H9 (cell line): ENCODE measurements at regions not wholly inside any gene's neighbourhood (a gene's known extent, or its start where the extent isn't known, plus 50 kb on each side); places are given as distances from the start of the nearest gene placed in this dataset.

ENCODE experiments used
- DNase-seq: peaks from one replicate; pipeline ENCODE4 v3.0.0-alpha.2; 2017
- H2AFZ ChIP-seq: one replicate; pipeline ENCODE4 v1.6.1; 2013; ENCODE audit warnings: mild to moderate bottlenecking, low read length, control low read depth, moderate library complexity
- H2AK5ac ChIP-seq: 2 replicates; pipeline ENCODE4 v1.6.1; 2013; ENCODE audit warnings: low read length, control low read depth, mixed read lengths; ENCODE audit not compliant: insufficient read length
- H2BK120ac ChIP-seq: one replicate; pipeline ENCODE4 v1.6.1; 2013; ENCODE audit warnings: low read depth, mild to moderate bottlenecking, low read length, control low read depth, inconsistent platforms; ENCODE audit not compliant: poor library complexity, severe bottlenecking
- H2BK12ac ChIP-seq: 2 replicates; pipeline ENCODE4 v1.6.1; 2013; ENCODE audit warnings: low read length, control low read depth, mixed read lengths, low read depth; ENCODE audit not compliant: insufficient read length
- H2BK15ac ChIP-seq: 2 replicates; pipeline ENCODE4 v1.6.1; 2013; ENCODE audit warnings: low read depth, low read length, control low read depth
- H2BK20ac ChIP-seq: one replicate; pipeline ENCODE4 v1.6.1; 2013; ENCODE audit warnings: low read depth, mild to moderate bottlenecking, low read length, control low read depth, inconsistent platforms; ENCODE audit not compliant: poor library complexity, severe bottlenecking
- H2BK5ac ChIP-seq: 2 replicates; pipeline ENCODE4 v1.6.1; 2013; ENCODE audit warnings: low read length, control low read depth, mixed read lengths; ENCODE audit not compliant: insufficient read length
- H3K14ac ChIP-seq: 2 replicates; pipeline ENCODE4 v1.6.1; 2013; ENCODE audit warnings: low read length, control low read depth; ENCODE audit not compliant: insufficient read depth
- H3K18ac ChIP-seq: 2 replicates; pipeline ENCODE4 v1.6.1; 2013; ENCODE audit warnings: low read depth, mild to moderate bottlenecking, mixed read lengths, low read length, control low read depth; ENCODE audit not compliant: insufficient read length
- H3K23ac ChIP-seq: 2 replicates; pipeline ENCODE4 v1.6.1; 2013; ENCODE audit warnings: low read length, control low read depth, mixed read lengths, low read depth; ENCODE audit not compliant: insufficient read length
- H3K23me2 ChIP-seq: 2 replicates; pipeline ENCODE4 v1.6.1; 2013; ENCODE audit warnings: low read depth, mild to moderate bottlenecking, mixed read lengths, low read length, control low read depth; ENCODE audit not compliant: insufficient read length, poor library complexity, severe bottlenecking
- H3K27ac ChIP-seq: 2 replicates; pipeline ENCODE4 v1.5.1; 2013; ENCODE audit warnings: low read length, control low read depth, mixed read lengths, low read depth; ENCODE audit not compliant: insufficient read length
- H3K27me3 ChIP-seq: 2 replicates; pipeline ENCODE4 v1.6.1; 2013; ENCODE audit warnings: low read length, control low read depth, inconsistent platforms; ENCODE audit not compliant: insufficient read depth
- H3K4ac ChIP-seq: 2 replicates; pipeline ENCODE4 v1.6.1; 2013; ENCODE audit warnings: low read depth, mild to moderate bottlenecking, control low read depth, inconsistent platforms, low read length, moderate library complexity
- H3K4me1 ChIP-seq: 2 replicates; pipeline ENCODE4 v1.6.1; 2013; ENCODE audit warnings: low read length, control low read depth, inconsistent platforms; ENCODE audit not compliant: insufficient read depth
- H3K4me2 ChIP-seq: 2 replicates; pipeline ENCODE4 v1.6.1; 2013; ENCODE audit warnings: low read length, control low read depth, mixed read lengths; ENCODE audit not compliant: insufficient read length, insufficient read depth
- H3K56ac ChIP-seq: 2 replicates; pipeline ENCODE4 v1.6.1; 2013; ENCODE audit warnings: low read depth, mild to moderate bottlenecking, mixed read lengths, low read length, control low read depth; ENCODE audit not compliant: insufficient read length
- H3K79me1 ChIP-seq: 2 replicates; pipeline ENCODE4 v1.6.1; 2013; ENCODE audit warnings: low read depth, mild to moderate bottlenecking, moderate library complexity, low read length, control low read depth, inconsistent platforms; ENCODE audit not compliant: insufficient read depth, poor library complexity, severe bottlenecking
- H3K79me2 ChIP-seq: 2 replicates; pipeline ENCODE4 v1.6.1; 2013; ENCODE audit warnings: low read length, control low read depth, inconsistent platforms; ENCODE audit not compliant: insufficient read depth
- H3K9ac ChIP-seq: 2 replicates; pipeline ENCODE4 v1.6.1; 2013; ENCODE audit warnings: low read length, control low read depth, mixed read lengths; ENCODE audit not compliant: insufficient read length; ENCODE audit errors: extremely low read depth
- H3K9me3 ChIP-seq: one replicate; pipeline ENCODE4 v1.6.1; 2013; ENCODE audit warnings: low read depth, low read length, inconsistent platforms; ENCODE audit not compliant: control insufficient read depth
- H3T11ph ChIP-seq: one replicate; pipeline ENCODE4 v1.6.1; 2013; ENCODE audit warnings: mild to moderate bottlenecking, low read length, control low read depth, inconsistent platforms
- H4K20me1 ChIP-seq: one replicate; pipeline ENCODE4 v1.6.1; 2013; ENCODE audit not compliant: control insufficient read depth, insufficient read length, insufficient read depth
- H4K5ac ChIP-seq: 2 replicates; pipeline ENCODE4 v1.6.1; 2013; ENCODE audit warnings: low read depth, mild to moderate bottlenecking, mixed read lengths, low read length, control low read depth; ENCODE audit not compliant: insufficient read length
- H4K8ac ChIP-seq: replicated peaks from 2 replicates; pipeline ENCODE4 v1.6.1; 2013; ENCODE audit warnings: low read length, control low read depth, mixed read lengths, low read depth; ENCODE audit not compliant: insufficient read length
- H4K91ac ChIP-seq: 2 replicates; pipeline ENCODE4 v1.6.1; 2013; ENCODE audit warnings: low read depth, mild to moderate bottlenecking, moderate library complexity, mixed read lengths, low read length, control low read depth; ENCODE audit not compliant: insufficient read length
- H3K27ac Mint-ChIP-seq, 3 experiments: 2 replicates in 2 of 3; 3 replicates in 1 of 3; pipeline ENCODE4 v1.8.0; 2020 to 2021; ENCODE audit warnings: mixed read lengths in 3 of 3, mild to moderate bottlenecking in 1 of 3, moderate library complexity in 1 of 3
- H3K27me3 Mint-ChIP-seq: 2 replicates; pipeline ENCODE4 v1.8.0; 2021; ENCODE audit warnings: low read depth, mild to moderate bottlenecking, moderate library complexity, mixed read lengths
- H3K36me3 Mint-ChIP-seq, 3 experiments: 2 replicates in 2 of 3; 3 replicates in 1 of 3; pipeline ENCODE4 v1.8.0; 2020 to 2021; ENCODE audit warnings: low read depth in 3 of 3, mixed read lengths in 3 of 3; ENCODE audit not compliant: insufficient read depth in 1 of 3
- H3K4me1 Mint-ChIP-seq, 2 experiments: 2 replicates each; pipeline ENCODE4 v1.8.0; 2020; ENCODE audit warnings: mixed read lengths in 2 of 2
- H3K4me3 Mint-ChIP-seq, 2 experiments: 2 replicates in 1 of 2; 3 replicates in 1 of 2; pipeline ENCODE4 v1.8.0; 2020 to 2021; ENCODE audit warnings: mild to moderate bottlenecking in 2 of 2, mixed read lengths in 2 of 2, moderate library complexity in 1 of 2
- H3K9me3 Mint-ChIP-seq, 2 experiments: 2 replicates in 1 of 2; 3 replicates in 1 of 2; pipeline ENCODE4 v1.8.0; 2020; ENCODE audit warnings: mild to moderate bottlenecking in 2 of 2, mixed read lengths in 2 of 2, moderate library complexity in 1 of 2
- CTCF ChIP-seq: fragments of 200-600 bp; sonication (generic); conservative IDR thresholded peaks from 3 replicates; pipeline ENCODE4 v1.8.0; 2021; ENCODE audit warnings: antibody characterized with exemption, mild to moderate bottlenecking
- WGBS: extraction: QIAGEN DNeasy Blood & Tissue Kit; methylation state at CpG from one replicate; pipeline ENCODE4 v1.1.7; 2013; ENCODE audit warnings: missing lambda C conversion rate, low lambda C conversion rate, mixed read lengths; ENCODE audit not compliant: insufficient read length; ENCODE audit errors: extremely low coverage; 5-methylcytosine and 5-hydroxymethylcytosine counted together

- H3K27me3 Mint-ChIP-seq = no peaks in the 10 kb centered on the region
- no peaks in the 10 kb centered on the region for H3K23me2 ChIP-seq
- no peak overlapping the region for H3K56ac ChIP-seq
- H3K18ac ChIP-seq = no peak overlapping the region
- TF ChIP-seq CTCF = no peak
- no peaks in the 10 kb centered on the region for H3K36me3 Mint-ChIP-seq
- H2BK5ac ChIP-seq = no peak overlapping the region
- no peak overlapping the region for H2AK5ac ChIP-seq
- no peak overlapping the region for H3K14ac ChIP-seq
- no peaks in the 10 kb centered on the region for H3K4me1 ChIP-seq
- no peak overlapping the region for H3K27ac ChIP-seq
- H3K9me3 ChIP-seq = no peaks in the 10 kb centered on the region
- WGBS = no CpG with 5 or more reads among the region's 7 CpGs
- no peak overlapping the region for H3K4me2 ChIP-seq
- H2BK12ac ChIP-seq = no peak overlapping the region
- no peak overlapping the region for H3K9ac ChIP-seq
- H4K8ac ChIP-seq = no peak overlapping the region
- no peak overlapping the region for H3T11ph ChIP-seq
- H3K23ac ChIP-seq = no peak overlapping the region
- no peak overlapping the region for H2BK15ac ChIP-seq
- no peak overlapping the region for H3K4ac ChIP-seq
- H3K9me3 Mint-ChIP-seq = no peaks in the 10 kb centered on the region
- no peak overlapping the region for H2BK20ac ChIP-seq
- no peak for DNase-seq
- no peak overlapping the region; a peak in 1 of 7 replicates for H3K27ac Mint-ChIP-seq
- no peaks in the 10 kb centered on the region for H4K20me1 ChIP-seq
- H3K4me3 Mint-ChIP-seq = no peak overlapping the region
- no peaks in the 10 kb centered on the region for H3K27me3 ChIP-seq
- no peak overlapping the region for H2BK120ac ChIP-seq
- no peak overlapping the region for H2AFZ ChIP-seq
- H3K79me1 ChIP-seq = no peaks in the 10 kb centered on the region
- H3K79me2 ChIP-seq = no peaks in the 10 kb centered on the region
- H3K4me1 Mint-ChIP-seq = no peaks in the 10 kb centered on the region
- H4K91ac ChIP-seq = no peak overlapping the region
- H4K5ac ChIP-seq = no peak overlapping the region
Measured at GRCh38 chr21:28111151-28111619, 881.5 kb downstream of the LTN1 start.
